HL-60 (cell line): ENCODE measurements at regions not wholly inside any gene's neighbourhood (a gene's known extent, or its start where the extent isn't known, plus 50 kb on each side); places are given as distances from the start of the nearest gene placed in this dataset.

Source experiments
- DNase-seq, 2 experiments: peaks; one replicate each; pipeline ENCODE4 v3.0.0-alpha.2; 2010 to 2020; ENCODE audit warnings: low read depth in 1 of 2, low spot score in 1 of 2
- H3K27ac ChIP-seq: fragments of 250-450 bp; sonication (Bioruptor Pico); replicated peaks from 2 replicates; pipeline ENCODE4 v1.5.1; 2020; ENCODE audit warnings: mild to moderate bottlenecking, moderate library complexity
- H3K27me3 ChIP-seq: fragments of 250-450 bp; sonication (Bioruptor Pico); 2 replicates; pipeline ENCODE4 v1.5.1; 2021; ENCODE audit warnings: mild to moderate bottlenecking, moderate library complexity; ENCODE audit not compliant: insufficient read depth, poor library complexity, severe bottlenecking
- H3K4me3 ChIP-seq: replicated peaks from 2 replicates; pipeline ENCODE4 v1.5.1; 2011; ENCODE audit warnings: mild to moderate bottlenecking, control low read depth, low read length; ENCODE audit not compliant: insufficient read depth
- GABPA ChIP-seq: IDR thresholded peaks from 2 replicates; pipeline ENCODE4 v1.6.1; 2012; ENCODE audit warnings: low read depth
- POLR2AphosphoS5 ChIP-seq: IDR thresholded peaks from 2 replicates; pipeline ENCODE4 v1.6.1; 2012; ENCODE audit warnings: low read depth
- SPI1 ChIP-seq: IDR thresholded peaks from 2 replicates; pipeline ENCODE4 v1.6.1; 2012; ENCODE audit warnings: low read depth, mild to moderate bottlenecking, borderline replicate concordance
- TF ChIP-seq, protein P1 (sequence below): IDR thresholded peaks from 2 replicates; pipeline ENCODE4 v1.6.1; 2012; ENCODE audit warnings: low read depth; ENCODE audit not compliant: insufficient replicate concordance
- TF ChIP-seq, protein P2 (sequence below): IDR thresholded peaks from one replicate; pipeline ENCODE4 v1.5.1; 2011; ENCODE audit warnings: low read length, control low read depth, inconsistent platforms; ENCODE audit not compliant: insufficient read depth

DNA sequence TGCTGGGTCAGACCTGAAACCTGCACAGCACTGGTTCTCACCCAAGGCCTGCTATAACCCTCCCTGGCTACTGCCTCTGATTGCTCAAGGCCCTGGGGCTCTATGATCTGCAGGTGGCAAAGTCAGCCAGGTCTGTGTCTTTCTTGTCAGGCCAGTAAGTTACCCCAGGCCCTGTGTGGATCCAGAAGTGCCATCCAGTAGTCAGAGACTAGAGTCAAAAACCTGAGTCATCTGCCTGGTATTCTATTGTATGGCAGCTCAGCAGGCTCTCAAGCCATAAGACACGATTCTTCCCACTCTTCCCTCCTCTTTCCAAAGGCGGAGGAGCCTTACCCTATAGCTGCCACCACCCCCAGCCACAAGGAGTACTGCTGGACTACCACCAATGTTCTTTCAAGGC is 593.0 kb downstream of the FRK start:
- Histone ChIP-seq H3K27ac (no peak overlapping the region), H3K4me3 (no peak overlapping the region), H3K27me3 (no peaks in the 10 kb centered on the region)
- no peak for TF ChIP-seq GABPA
- TF ChIP-seq, protein P1, sequence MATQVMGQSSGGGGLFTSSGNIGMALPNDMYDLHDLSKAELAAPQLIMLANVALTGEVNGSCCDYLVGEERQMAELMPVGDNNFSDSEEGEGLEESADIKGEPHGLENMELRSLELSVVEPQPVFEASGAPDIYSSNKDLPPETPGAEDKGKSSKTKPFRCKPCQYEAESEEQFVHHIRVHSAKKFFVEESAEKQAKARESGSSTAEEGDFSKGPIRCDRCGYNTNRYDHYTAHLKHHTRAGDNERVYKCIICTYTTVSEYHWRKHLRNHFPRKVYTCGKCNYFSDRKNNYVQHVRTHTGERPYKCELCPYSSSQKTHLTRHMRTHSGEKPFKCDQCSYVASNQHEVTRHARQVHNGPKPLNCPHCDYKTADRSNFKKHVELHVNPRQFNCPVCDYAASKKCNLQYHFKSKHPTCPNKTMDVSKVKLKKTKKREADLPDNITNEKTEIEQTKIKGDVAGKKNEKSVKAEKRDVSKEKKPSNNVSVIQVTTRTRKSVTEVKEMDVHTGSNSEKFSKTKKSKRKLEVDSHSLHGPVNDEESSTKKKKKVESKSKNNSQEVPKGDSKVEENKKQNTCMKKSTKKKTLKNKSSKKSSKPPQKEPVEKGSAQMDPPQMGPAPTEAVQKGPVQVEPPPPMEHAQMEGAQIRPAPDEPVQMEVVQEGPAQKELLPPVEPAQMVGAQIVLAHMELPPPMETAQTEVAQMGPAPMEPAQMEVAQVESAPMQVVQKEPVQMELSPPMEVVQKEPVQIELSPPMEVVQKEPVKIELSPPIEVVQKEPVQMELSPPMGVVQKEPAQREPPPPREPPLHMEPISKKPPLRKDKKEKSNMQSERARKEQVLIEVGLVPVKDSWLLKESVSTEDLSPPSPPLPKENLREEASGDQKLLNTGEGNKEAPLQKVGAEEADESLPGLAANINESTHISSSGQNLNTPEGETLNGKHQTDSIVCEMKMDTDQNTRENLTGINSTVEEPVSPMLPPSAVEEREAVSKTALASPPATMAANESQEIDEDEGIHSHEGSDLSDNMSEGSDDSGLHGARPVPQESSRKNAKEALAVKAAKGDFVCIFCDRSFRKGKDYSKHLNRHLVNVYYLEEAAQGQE: no peak
- no peak for TF ChIP-seq POLR2AphosphoS5
- TF ChIP-seq SPI1: no peak
- TF ChIP-seq, protein P2, sequence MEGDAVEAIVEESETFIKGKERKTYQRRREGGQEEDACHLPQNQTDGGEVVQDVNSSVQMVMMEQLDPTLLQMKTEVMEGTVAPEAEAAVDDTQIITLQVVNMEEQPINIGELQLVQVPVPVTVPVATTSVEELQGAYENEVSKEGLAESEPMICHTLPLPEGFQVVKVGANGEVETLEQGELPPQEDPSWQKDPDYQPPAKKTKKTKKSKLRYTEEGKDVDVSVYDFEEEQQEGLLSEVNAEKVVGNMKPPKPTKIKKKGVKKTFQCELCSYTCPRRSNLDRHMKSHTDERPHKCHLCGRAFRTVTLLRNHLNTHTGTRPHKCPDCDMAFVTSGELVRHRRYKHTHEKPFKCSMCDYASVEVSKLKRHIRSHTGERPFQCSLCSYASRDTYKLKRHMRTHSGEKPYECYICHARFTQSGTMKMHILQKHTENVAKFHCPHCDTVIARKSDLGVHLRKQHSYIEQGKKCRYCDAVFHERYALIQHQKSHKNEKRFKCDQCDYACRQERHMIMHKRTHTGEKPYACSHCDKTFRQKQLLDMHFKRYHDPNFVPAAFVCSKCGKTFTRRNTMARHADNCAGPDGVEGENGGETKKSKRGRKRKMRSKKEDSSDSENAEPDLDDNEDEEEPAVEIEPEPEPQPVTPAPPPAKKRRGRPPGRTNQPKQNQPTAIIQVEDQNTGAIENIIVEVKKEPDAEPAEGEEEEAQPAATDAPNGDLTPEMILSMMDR: no peak
- no peak for DNase-seq

DNA sequence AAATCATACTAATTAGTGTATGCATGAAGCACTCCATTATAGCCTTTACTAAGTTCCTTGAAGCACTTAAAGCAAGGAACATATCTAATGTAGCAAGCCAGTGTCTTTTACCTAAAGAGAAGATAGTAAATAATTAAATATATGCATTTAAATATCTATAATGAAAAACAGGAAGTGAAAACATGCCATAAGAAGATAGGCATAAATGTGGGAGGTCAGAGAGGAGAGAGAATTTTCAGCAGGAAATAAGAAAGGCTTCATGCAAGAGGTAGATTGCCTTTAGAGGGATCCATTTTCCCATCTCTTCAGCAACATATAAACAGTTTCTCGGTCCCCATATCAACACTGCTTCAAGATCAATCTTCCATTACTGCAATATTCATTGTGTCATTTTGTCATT is 599.8 kb downstream of the FRK start:
- H3K4me3 ChIP-seq: no peak overlapping the region
- H3K27ac ChIP-seq: no peak overlapping the region
- no peak for DNase-seq
- no peaks in the 10 kb centered on the region for H3K27me3 ChIP-seq
- TF ChIP-seq, protein P2: no peak
- TF ChIP-seq GABPA (no peak), SPI1 (peak; percentile 58)

DNA sequence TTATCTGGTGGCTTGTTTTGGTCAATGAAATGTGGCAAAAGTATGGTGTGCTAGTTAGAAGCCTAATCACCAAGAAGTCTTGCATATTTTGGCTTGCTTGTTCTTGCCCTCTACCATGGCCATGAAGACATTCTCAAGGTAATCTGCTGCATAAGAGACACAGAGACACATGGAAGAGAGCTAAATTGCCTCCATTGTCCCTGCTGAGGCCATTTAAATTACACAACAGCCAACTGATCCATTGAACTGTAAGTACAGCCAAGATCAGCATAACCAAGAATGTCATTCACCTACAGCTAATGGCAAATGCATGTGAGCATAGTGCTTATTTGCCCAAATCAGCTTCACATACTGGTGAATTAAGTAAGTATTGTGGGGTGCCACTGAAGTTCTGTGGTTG is 603.8 kb downstream of the FRK start:
- Histone ChIP-seq H3K27ac (no peak overlapping the region), H3K4me3 (no peak overlapping the region), H3K27me3 (no peaks in the 10 kb centered on the region)
- TF ChIP-seq, protein P1: no peak
- DNase-seq: no peak

DNA sequence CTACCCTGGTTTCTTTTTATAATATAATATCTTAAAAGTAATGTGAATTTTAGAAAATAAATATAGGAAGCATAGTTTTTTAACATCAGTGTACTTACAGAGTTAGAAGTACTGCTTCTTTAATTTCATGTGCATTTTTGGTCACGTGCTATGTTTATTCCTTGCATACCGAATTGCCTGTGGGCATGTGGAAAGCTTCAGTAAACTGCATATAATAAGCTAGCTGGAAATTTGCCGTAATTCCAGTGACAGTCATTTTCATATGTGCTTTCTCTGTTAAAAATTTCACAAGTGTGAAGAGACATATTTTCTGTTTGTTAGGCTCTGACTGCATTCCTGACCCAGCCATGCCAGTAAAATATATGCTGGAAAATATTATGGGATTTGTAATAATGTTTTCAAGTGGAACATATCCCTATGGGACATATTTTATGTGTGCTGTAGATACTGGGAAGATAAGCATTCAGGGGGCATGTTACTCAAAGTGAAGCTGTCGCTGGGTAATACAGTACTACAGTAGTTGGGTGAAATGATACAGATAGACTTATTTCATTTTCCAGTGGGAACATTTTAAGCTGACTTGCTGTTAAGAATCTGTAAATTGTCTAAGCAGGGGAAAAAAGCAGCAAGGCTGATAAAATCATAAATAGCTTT is 616.7 kb downstream of the FRK start:
- no peak for TF ChIP-seq SPI1
- TF ChIP-seq POLR2AphosphoS5: no peak
- TF ChIP-seq, protein P1: no peak
- TF ChIP-seq GABPA: no peak
- TF ChIP-seq, protein P2: no peak
- Histone ChIP-seq H3K4me3 (no peak overlapping the region), H3K27ac (no peak overlapping the region), H3K27me3 (no peaks in the 10 kb centered on the region)
- no peak for DNase-seq
